ENCODE measurements at regions not wholly inside any gene's neighbourhood (a gene's known extent, or its start where the extent isn't known, plus 50 kb on each side); places are given as distances from the start of the nearest gene placed in this dataset.

DNA sequence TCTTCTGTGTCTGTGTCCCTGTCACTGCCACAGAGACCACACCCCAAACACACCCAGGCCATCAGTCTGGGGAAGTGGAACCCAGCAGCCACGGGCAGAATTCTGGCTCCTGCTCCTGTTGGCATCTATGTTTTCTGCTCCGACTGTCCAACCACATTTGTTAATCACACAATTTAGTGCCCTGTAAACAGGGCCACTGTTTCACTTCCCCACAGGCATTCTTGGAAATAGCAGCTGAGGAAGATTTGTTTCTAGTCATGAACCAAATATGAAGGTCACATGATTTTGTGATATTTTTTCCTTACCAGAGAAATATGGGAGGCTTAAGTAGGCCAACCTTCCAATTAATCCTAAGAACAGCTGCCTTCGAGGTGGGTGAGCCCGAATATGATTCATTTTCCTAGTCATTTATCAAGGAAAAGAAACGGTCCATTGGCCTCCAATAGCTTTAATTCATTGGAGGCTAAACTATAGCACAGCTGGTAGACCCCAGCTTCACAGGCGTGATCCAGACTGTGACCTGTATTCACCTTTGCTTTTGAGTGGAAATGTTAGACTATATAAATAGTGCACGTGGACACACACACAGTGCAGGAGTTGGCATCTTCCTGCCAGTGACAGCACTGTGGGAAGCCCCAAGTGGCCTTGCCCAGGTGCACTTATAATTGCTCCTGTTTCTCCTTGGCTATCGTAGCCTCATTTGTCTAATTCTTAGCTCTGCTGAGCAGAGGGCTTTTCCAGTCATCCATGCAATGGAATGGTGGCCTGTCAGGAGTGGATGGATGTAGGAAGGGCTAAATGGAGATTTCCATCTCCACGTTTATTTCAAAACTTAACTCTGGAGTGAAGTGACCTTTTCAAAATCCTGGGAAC is 267.9 kb downstream of the LPIN1 start:
- no peak overlapping the region for H3K27ac Mint-ChIP-seq
- H3K4me1 Mint-ChIP-seq: peaks cover 70% of the 10 kb centered on the region
- peak overlapping the region; percentile 7 for H3K4me2 ChIP-seq (replicated peaks; ENCODE audit: low read depth, low read length, poor library complexity, severe bottlenecking)
- no peak for ATAC-seq (ENCODE audit: low read depth)
- H3K27ac ChIP-seq (ENCODE audit: low read length in 2 of 2): no peak overlapping the region
- no peak overlapping the region for H2AFZ ChIP-seq (ENCODE audit: insufficient read depth, low read depth, low read length, poor library complexity, severe bottlenecking)
- TF ChIP-seq, protein P1, sequence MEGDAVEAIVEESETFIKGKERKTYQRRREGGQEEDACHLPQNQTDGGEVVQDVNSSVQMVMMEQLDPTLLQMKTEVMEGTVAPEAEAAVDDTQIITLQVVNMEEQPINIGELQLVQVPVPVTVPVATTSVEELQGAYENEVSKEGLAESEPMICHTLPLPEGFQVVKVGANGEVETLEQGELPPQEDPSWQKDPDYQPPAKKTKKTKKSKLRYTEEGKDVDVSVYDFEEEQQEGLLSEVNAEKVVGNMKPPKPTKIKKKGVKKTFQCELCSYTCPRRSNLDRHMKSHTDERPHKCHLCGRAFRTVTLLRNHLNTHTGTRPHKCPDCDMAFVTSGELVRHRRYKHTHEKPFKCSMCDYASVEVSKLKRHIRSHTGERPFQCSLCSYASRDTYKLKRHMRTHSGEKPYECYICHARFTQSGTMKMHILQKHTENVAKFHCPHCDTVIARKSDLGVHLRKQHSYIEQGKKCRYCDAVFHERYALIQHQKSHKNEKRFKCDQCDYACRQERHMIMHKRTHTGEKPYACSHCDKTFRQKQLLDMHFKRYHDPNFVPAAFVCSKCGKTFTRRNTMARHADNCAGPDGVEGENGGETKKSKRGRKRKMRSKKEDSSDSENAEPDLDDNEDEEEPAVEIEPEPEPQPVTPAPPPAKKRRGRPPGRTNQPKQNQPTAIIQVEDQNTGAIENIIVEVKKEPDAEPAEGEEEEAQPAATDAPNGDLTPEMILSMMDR (IDR thresholded peaks at IDR 0.05): no peak
- TF ChIP-seq EZH2 (IDR thresholded peaks at IDR 0.05; ENCODE audit: borderline replicate concordance, insufficient read depth, low read depth, low read length, poor library complexity, severe bottlenecking): no peak
- peak overlapping the region in 1 of 5 experiments; percentile 3 for H3K4me3 ChIP-seq (ENCODE audit: control extremely low read depth in 1 of 5, extremely low read depth in 1 of 5, insufficient read depth in 1 of 5, low read depth in 2 of 5, low read length in 4 of 5)
- WGBS (ENCODE audit: insufficient coverage): 81% methylated on average over 6 of the region's 9 CpGs
- H3K79me2 ChIP-seq (ENCODE audit: control insufficient read depth, insufficient read depth, low read length): no peaks in the 10 kb centered on the region
- H3K27me3 ChIP-seq (replicated peaks in 1 of 4; ENCODE audit: control extremely low read depth in 1 of 4, control insufficient read depth in 3 of 4, insufficient read depth in 4 of 4, low read length in 3 of 4): no peaks in the 10 kb centered on the region
- no peaks in the 10 kb centered on the region for H3K27me3 Mint-ChIP-seq
- no peaks in the 10 kb centered on the region for H3K9me3 Mint-ChIP-seq (ENCODE audit: insufficient read depth)
- peak overlapping the region; percentile 12 for H3K4me3 Mint-ChIP-seq
- no peak for DNase-seq
- no peaks in the 10 kb centered on the region for H3K36me3 ChIP-seq (replicated peaks in 1 of 2; ENCODE audit: control extremely low read depth in 1 of 2, control insufficient read depth in 1 of 2, extremely low read depth in 1 of 2, insufficient read depth in 2 of 2, low read length in 1 of 2)
- H4K20me1 ChIP-seq (ENCODE audit: control insufficient read depth, insufficient read depth, low read length, poor library complexity, severe bottlenecking): no peaks in the 10 kb centered on the region
- H3K4me1 ChIP-seq (ENCODE audit: control insufficient read depth in 2 of 2, insufficient read depth in 2 of 2, low read length in 2 of 2): peaks cover 25 to 30% of the 10 kb centered on the region in 2 donors
- POLR2A ChIA-PET: no interaction called here
- H3K9me3 ChIP-seq (ENCODE audit: control extremely low read depth in 1 of 3, control insufficient read depth in 2 of 3, insufficient read depth in 1 of 3, low read length in 2 of 3): peaks cover 0 to 5% (median under 1%) of the 10 kb centered on the region in 3 donors
- intact Hi-C loops (cut with micrococcal nuclease): no loop called here
- CTCF ChIA-PET: interaction anchor here (1.0 to 1.8 kb wide), 2 partner anchors 31 to 917 kb away, joined by 3 to 4 read pairs; no protein-coding TSS in a partner anchor
- H3K9ac ChIP-seq (ENCODE audit: low read length): no peak overlapping the region

DNA sequence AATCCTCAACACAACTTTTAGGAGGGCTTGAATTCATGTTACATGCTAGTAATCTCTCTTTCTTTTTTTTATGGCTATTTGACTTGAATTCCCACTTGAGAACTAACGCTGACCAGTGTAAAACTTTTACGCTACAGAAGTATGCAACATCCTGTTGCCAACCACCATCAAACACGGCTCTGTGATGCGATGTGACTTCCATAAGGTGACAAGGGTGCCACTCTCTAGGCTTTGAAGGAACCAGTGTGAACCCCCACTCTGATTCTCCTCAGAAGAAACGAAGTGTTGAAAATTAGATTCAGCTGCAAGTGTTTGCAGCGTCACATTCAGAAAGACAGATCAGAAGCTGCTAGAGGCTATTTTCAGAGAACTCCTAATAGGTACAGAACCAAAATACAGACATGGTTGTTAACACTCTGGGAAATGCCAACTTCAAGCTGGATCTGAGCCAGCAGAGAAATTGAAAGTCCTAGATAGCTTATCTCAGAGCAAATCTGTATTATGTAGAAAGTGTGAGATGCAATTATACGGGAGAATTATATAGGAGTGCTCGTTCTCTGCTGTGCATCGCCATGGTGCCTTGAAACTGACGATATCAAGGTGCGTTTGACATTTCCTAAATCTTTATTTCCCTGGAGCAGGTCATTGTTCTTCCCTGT is 271.2 kb downstream of the LPIN1 start:
- intact Hi-C loops (cut with micrococcal nuclease): no loop called here
- ChIA-PET CTCF (no interaction called here), POLR2A (no interaction called here)
- peaks cover 8% of the 10 kb centered on the region for H3K9me3 Mint-ChIP-seq (ENCODE audit: insufficient read depth)
- H3K4me1 ChIP-seq (ENCODE audit: control insufficient read depth in 2 of 2, insufficient read depth in 2 of 2, low read length in 2 of 2): peaks cover 25 to 28% of the 10 kb centered on the region in 2 donors
- H3K27ac ChIP-seq (ENCODE audit: low read length in 2 of 2): no peak overlapping the region
- ATAC-seq (ENCODE audit: low read depth) (no peak), DNase-seq (no peak)
- WGBS (ENCODE audit: insufficient coverage): 76% methylated on average over 8 of the region's 11 CpGs
- H2AFZ ChIP-seq (ENCODE audit: insufficient read depth, low read depth, low read length, poor library complexity, severe bottlenecking): no peak overlapping the region
- H3K27me3 Mint-ChIP-seq: no peaks in the 10 kb centered on the region
- no peak overlapping the region for H3K27ac Mint-ChIP-seq
- peaks cover 49% of the 10 kb centered on the region for H3K4me1 Mint-ChIP-seq
- H3K9ac ChIP-seq (ENCODE audit: low read length): no peak overlapping the region
- H3K79me2 ChIP-seq (ENCODE audit: control insufficient read depth, insufficient read depth, low read length): no peaks in the 10 kb centered on the region
- no peak overlapping the region for H3K4me3 ChIP-seq (ENCODE audit: control extremely low read depth in 1 of 5, extremely low read depth in 1 of 5, insufficient read depth in 1 of 5, low read depth in 2 of 5, low read length in 4 of 5)
- TF ChIP-seq, protein P1 (IDR thresholded peaks at IDR 0.05): no peak
- TF ChIP-seq EZH2 (IDR thresholded peaks at IDR 0.05; ENCODE audit: borderline replicate concordance, insufficient read depth, low read depth, low read length, poor library complexity, severe bottlenecking): no peak
- H3K9me3 ChIP-seq (ENCODE audit: control extremely low read depth in 1 of 3, control insufficient read depth in 2 of 3, insufficient read depth in 1 of 3, low read length in 2 of 3): peaks cover 4 to 33% (median 24%) of the 10 kb centered on the region in 3 donors
- no peaks in the 10 kb centered on the region for H4K20me1 ChIP-seq (ENCODE audit: control insufficient read depth, insufficient read depth, low read length, poor library complexity, severe bottlenecking)
- H3K36me3 ChIP-seq (replicated peaks in 1 of 2; ENCODE audit: control extremely low read depth in 1 of 2, control insufficient read depth in 1 of 2, extremely low read depth in 1 of 2, insufficient read depth in 2 of 2, low read length in 1 of 2): no peaks in the 10 kb centered on the region
- H3K4me2 ChIP-seq (replicated peaks; ENCODE audit: low read depth, low read length, poor library complexity, severe bottlenecking): no peak overlapping the region
- H3K4me3 Mint-ChIP-seq: no peak overlapping the region
- H3K27me3 ChIP-seq (replicated peaks in 1 of 4; ENCODE audit: control extremely low read depth in 1 of 4, control insufficient read depth in 3 of 4, insufficient read depth in 4 of 4, low read length in 3 of 4): no peaks in the 10 kb centered on the region

Measured in B cell (primary cell).